Adrenal gland (tissue), 9 donors: ENCODE measurements at regions not wholly inside any gene's neighbourhood (a gene's known extent, or its start where the extent isn't known, plus 50 kb on each side); places are given as distances from the start of the nearest gene placed in this dataset.

Experiments
- DNase-seq, 7 donors: peaks; one replicate each; pipeline ENCODE4 v3.0.0-alpha.2; 2019 to 2020
- H3K27ac ChIP-seq, 5 donors: fragments of 200-600 bp; sonication (generic) in 4 of 5; 1 replicate in 3 of 5; 2 replicates in 2 of 5; pipeline versions ENCODE4 v1.5.1 to v1.8.0; 2016 to 2020; ENCODE audit warnings: mild to moderate bottlenecking in 1 of 5
- H3K27me3 ChIP-seq: fragments of 200-600 bp; 2 replicates; pipeline ENCODE4 v1.8.0; 2021
- H3K36me3 ChIP-seq, 2 donors: fragments of 200-600 bp; replicated peaks in 1 of 2; 1 replicate in 1 of 2; 2 replicates in 1 of 2; pipeline versions ENCODE4 v1.5.1 to v1.8.0; 2018 to 2022
- H3K4me1 ChIP-seq, 2 donors: fragments of 200-600 bp; replicated peaks in 1 of 2; 1 replicate in 1 of 2; 2 replicates in 1 of 2; pipeline versions ENCODE4 v1.5.1 to v1.8.0; 2018 to 2021
- H3K4me3 ChIP-seq, 4 donors: fragments of 200-600 bp; sonication (generic) in 3 of 4; one replicate each; pipeline ENCODE4 v1.5.1; 2016 to 2018
- H3K9me3 ChIP-seq, 3 donors: fragments of 200-600 bp; sonication (generic) in 1 of 3; replicated peaks in 1 of 3; 1 replicate in 2 of 3; 2 replicates in 1 of 3; pipeline versions ENCODE4 v1.5.1 to v1.8.0; 2016 to 2021
- CTCF ChIP-seq, 6 experiments: fragments of 450-650 bp in 4 of 6; fragments of 200-600 bp in 2 of 6; sonication (generic) in 1 of 6; IDR thresholded peaks; 1 replicate in 5 of 6; 2 replicates in 1 of 6; pipeline versions ENCODE4 v1.5.1 to v1.8.0; 2016 to 2021; ENCODE audit warnings: antibody characterized with exemption in 6 of 6, mild to moderate bottlenecking in 2 of 6, moderate library complexity in 1 of 6
- POLR2A ChIP-seq, 2 donors: fragments of 450-650 bp; IDR thresholded peaks; one replicate each; pipeline ENCODE4 v1.6.1; 2017; ENCODE audit warnings: antibody characterized with exemption in 2 of 2, mild to moderate bottlenecking in 2 of 2, moderate library complexity in 1 of 2
- WGBS, 4 donors: extraction: QIAGEN DNeasy Blood & Tissue Kit in 2 of 4; methylation state at CpG; one replicate each; pipeline versions ENCODE4 v1.1.5 to v1.1.7; 2013 to 2017; 5-methylcytosine and 5-hydroxymethylcytosine counted together
- intact Hi-C, 2 donors: fragments of 100-400 bp; cut with DNase I; formaldehyde crosslinking; loops; one replicate each; pipeline versions ENCODE4 v1.14.1 to v1.15.0; 2022 to 2023
- donor health status: healthy with polysubstance abuse.
- donor health status: Bipolar disorder and iron deficiency.
- donor health status: DM: yes; HTN: yes; CAD: no.
- donor health status: DM: no; HTN: no; CAD: no.
- donor health status: DM: no; HTN: no; CAD: no.

GRCh38 chr3:71854096-71854495 lies 69.1 kb upstream of the PROK2 start:
- Histone ChIP-seq H3K27ac (no peak overlapping the region), H3K9me3 (no peaks in the 10 kb centered on the region), H3K36me3 (no peaks in the 10 kb centered on the region), H3K4me3 (no peak overlapping the region), H3K4me1 (no peaks in the 10 kb centered on the region), H3K27me3 (peaks cover 5% of the 10 kb centered on the region)
- intact Hi-C loops: loop anchor here in 1 of 2 donors (10.0 kb wide), 1 partner anchor 129 kb away; the partner anchor contains the start of gene EIF4E3
- TF ChIP-seq POLR2A (IDR thresholded peaks at IDR 0.05) (no peak), CTCF (IDR thresholded peaks at IDR 0.05) (no peak)
- WGBS, 4 donors: 56 to 61% (median 59%) methylated on average over 5 of the region's 5 CpGs
- peak in 1 of 7 donors; percentile 7 for DNase-seq

GRCh38 chr3:71851878-71852277 lies 66.9 kb upstream of the PROK2 start:
- Histone ChIP-seq H3K4me1 (no peaks in the 10 kb centered on the region), H3K27ac (no peak overlapping the region), H3K36me3 (no peaks in the 10 kb centered on the region), H3K9me3 (no peaks in the 10 kb centered on the region), H3K27me3 (peaks cover 8% of the 10 kb centered on the region), H3K4me3 (no peak overlapping the region)
- no peak for TF ChIP-seq CTCF (IDR thresholded peaks at IDR 0.05)
- TF ChIP-seq POLR2A (IDR thresholded peaks at IDR 0.05): no peak
- DNase-seq: no peak
- 91 to 96% (median 94%) methylated on average over 3 of the region's 3 CpGs for WGBS, 4 donors
- intact Hi-C loops: loop anchor here in 1 of 2 donors (10.0 kb wide), 1 partner anchor 127 kb away; the partner anchor contains the start of gene EIF4E3

- no peak overlapping the region for H3K4me3 ChIP-seq
- no peaks in the 10 kb centered on the region for H3K36me3 ChIP-seq
- intact Hi-C loops: loop anchor here in 1 of 2 donors (10.0 kb wide), 1 partner anchor 126 kb away; the partner anchor contains the start of gene EIF4E3
- H3K27ac ChIP-seq: no peak overlapping the region
- peaks cover 12% of the 10 kb centered on the region for H3K27me3 ChIP-seq
- 39 to 65% (median 47%) methylated on average over 1 of the region's 1 CpG for WGBS, 4 donors
- TF ChIP-seq CTCF (IDR thresholded peaks at IDR 0.05) (no peak), POLR2A (IDR thresholded peaks at IDR 0.05) (no peak)
- no peaks in the 10 kb centered on the region for H3K9me3 ChIP-seq
- no peaks in the 10 kb centered on the region for H3K4me1 ChIP-seq
- no peak for DNase-seq
Measured at GRCh38 chr3:71850654-71851053, 65.7 kb upstream of the PROK2 start.

GRCh38 chr3:71849681-71850080 lies 64.7 kb upstream of the PROK2 start:
- H3K27me3 ChIP-seq: peaks cover 12% of the 10 kb centered on the region
- intact Hi-C loops: loop anchor here in 1 of 2 donors (10.0 kb wide), 1 partner anchor 125 kb away; the partner anchor contains the start of gene EIF4E3
- no peak for DNase-seq
- no peaks in the 10 kb centered on the region for H3K9me3 ChIP-seq
- no peak for TF ChIP-seq POLR2A (IDR thresholded peaks at IDR 0.05)
- no peak for TF ChIP-seq CTCF (IDR thresholded peaks at IDR 0.05)
- no peak overlapping the region for H3K27ac ChIP-seq
- no peaks in the 10 kb centered on the region for H3K36me3 ChIP-seq
- no peaks in the 10 kb centered on the region for H3K4me1 ChIP-seq
- no peak overlapping the region for H3K4me3 ChIP-seq
